PC-3 (cell line): ENCODE measurements at regions not wholly inside any gene's neighbourhood (a gene's known extent, or its start where the extent isn't known, plus 50 kb on each side); places are given as distances from the start of the nearest gene placed in this dataset.

Source experiments
- EZH2 ChIP-seq: fragments of 300-600 bp; sonication (generic); IDR thresholded peaks from one replicate; pipeline ENCODE4 v1.6.1; 2017; ENCODE audit warnings: antibody characterized with exemption, mild to moderate bottlenecking, low read length; ENCODE audit not compliant: unreplicated experiment
- EZH2phosphoT487 ChIP-seq: fragments of 300-600 bp; sonication (generic); IDR thresholded peaks from 2 replicates; pipeline ENCODE4 v1.6.1; 2018; ENCODE audit warnings: mild to moderate bottlenecking, antibody characterized with exemption, low read length, borderline replicate concordance
- TF ChIP-seq, protein P1 (sequence below): fragments of 300-600 bp; sonication (generic); conservative IDR thresholded peaks from 2 replicates; pipeline ENCODE4 v1.5.1; 2017; ENCODE audit warnings: antibody characterized with exemption, low read depth, mild to moderate bottlenecking, low read length

DNA sequence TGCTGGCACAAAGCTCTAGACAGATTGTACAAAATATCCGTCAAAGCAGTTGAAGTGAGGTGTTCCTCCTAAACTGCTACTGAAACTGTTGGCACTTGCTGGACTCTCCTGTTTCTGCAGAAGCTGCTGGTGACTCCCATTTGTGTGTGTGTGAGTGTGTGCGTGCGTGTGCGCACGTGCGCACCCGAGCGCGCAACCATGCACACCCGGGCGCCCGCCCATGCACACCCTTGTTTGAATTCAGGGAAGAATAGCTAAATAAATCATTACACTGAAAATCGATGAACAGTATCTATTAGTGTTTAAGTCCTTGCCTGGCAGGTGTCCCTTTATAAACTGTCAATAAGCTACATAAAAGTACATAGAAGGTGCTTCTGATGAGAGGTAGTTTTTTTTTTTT is 156.4 kb upstream of the B3GALT2 start:
- TF ChIP-seq, protein P1, sequence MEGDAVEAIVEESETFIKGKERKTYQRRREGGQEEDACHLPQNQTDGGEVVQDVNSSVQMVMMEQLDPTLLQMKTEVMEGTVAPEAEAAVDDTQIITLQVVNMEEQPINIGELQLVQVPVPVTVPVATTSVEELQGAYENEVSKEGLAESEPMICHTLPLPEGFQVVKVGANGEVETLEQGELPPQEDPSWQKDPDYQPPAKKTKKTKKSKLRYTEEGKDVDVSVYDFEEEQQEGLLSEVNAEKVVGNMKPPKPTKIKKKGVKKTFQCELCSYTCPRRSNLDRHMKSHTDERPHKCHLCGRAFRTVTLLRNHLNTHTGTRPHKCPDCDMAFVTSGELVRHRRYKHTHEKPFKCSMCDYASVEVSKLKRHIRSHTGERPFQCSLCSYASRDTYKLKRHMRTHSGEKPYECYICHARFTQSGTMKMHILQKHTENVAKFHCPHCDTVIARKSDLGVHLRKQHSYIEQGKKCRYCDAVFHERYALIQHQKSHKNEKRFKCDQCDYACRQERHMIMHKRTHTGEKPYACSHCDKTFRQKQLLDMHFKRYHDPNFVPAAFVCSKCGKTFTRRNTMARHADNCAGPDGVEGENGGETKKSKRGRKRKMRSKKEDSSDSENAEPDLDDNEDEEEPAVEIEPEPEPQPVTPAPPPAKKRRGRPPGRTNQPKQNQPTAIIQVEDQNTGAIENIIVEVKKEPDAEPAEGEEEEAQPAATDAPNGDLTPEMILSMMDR, result no peak
- TF ChIP-seq EZH2, result no peak
- no peak for TF ChIP-seq EZH2phosphoT487
